ENCODE measurements at regions not wholly inside any gene's neighbourhood (a gene's known extent, or its start where the extent isn't known, plus 50 kb on each side); places are given as distances from the start of the nearest gene placed in this dataset.
A peak's percentile ranks its signal among the peaks of the same experiment; 100 is the strongest.
"Not testable (repeated sequence)": the region's sequence is repeated elsewhere in the genome, so short reads cannot be mapped to it uniquely, and the experiment has no call there.

GRCh38 chr1:146510248-146510983, 281.6 kb upstream of the NOTCH2NLA start:
- DNase-seq (ENCODE audit: low read depth) = not testable (repeated sequence)

GRCh38 chr1:146504121-146504520, 275.3 kb upstream of the NOTCH2NLA start:
- not testable (repeated sequence) for DNase-seq (ENCODE audit: low read depth)

GRCh38 chr1:146487555-146487954, 258.7 kb upstream of the NOTCH2NLA start:
- DNase-seq (ENCODE audit: low read depth) = not testable (repeated sequence)

GRCh38 chr1:146487155-146487554, 258.3 kb upstream of the NOTCH2NLA start:
- DNase-seq (ENCODE audit: low read depth) = not testable (repeated sequence)

- DNase-seq (ENCODE audit: low read depth) = peak; percentile 7
These were observed 257.6 kb upstream of the NOTCH2NLA start for GRCh38 chr1:146486300-146487014.

GRCh38 chr1:146484195-146484594, 255.4 kb upstream of the NOTCH2NLA start:
- DNase-seq (ENCODE audit: low read depth) = not testable (repeated sequence)

- DNase-seq (ENCODE audit: low read depth) = not testable (repeated sequence)
These were observed 250.4 kb upstream of the NOTCH2NLA start for GRCh38 chr1:146479188-146479587.

GRCh38 chr1:146478125-146478720, 249.4 kb upstream of the NOTCH2NLA start:
- not testable (repeated sequence) for DNase-seq (ENCODE audit: low read depth)

- not testable (repeated sequence) for DNase-seq (ENCODE audit: low read depth)
These were observed 246.3 kb upstream of the NOTCH2NLA start for GRCh38 chr1:146475086-146475485.

- not testable (repeated sequence) for DNase-seq (ENCODE audit: low read depth)
These were observed 245.4 kb upstream of the NOTCH2NLA start for GRCh38 chr1:146474216-146474615.

- peak; percentile 39 for DNase-seq (ENCODE audit: low read depth)
These were observed 243.5 kb upstream of the NOTCH2NLA start for GRCh38 chr1:146472192-146472861.

- DNase-seq (ENCODE audit: low read depth) = not testable (repeated sequence)
These were observed 231.1 kb upstream of the NOTCH2NLA start for GRCh38 chr1:146459939-146460338.

- DNase-seq (ENCODE audit: low read depth) = not testable (repeated sequence)
These were observed 230.5 kb upstream of the NOTCH2NLA start for GRCh38 chr1:146459308-146459707.

- DNase-seq (ENCODE audit: low read depth) = not testable (repeated sequence)
These were observed 220.0 kb upstream of the NOTCH2NLA start for GRCh38 chr1:146448877-146449246.

GRCh38 chr1:146448212-146448876, 219.5 kb upstream of the NOTCH2NLA start:
- DNase-seq (ENCODE audit: low read depth) = not testable (repeated sequence)

- DNase-seq (ENCODE audit: low read depth) = peak; percentile 1
These were observed 215.0 kb upstream of the NOTCH2NLA start for GRCh38 chr1:146443871-146444222.

- not testable (repeated sequence) for DNase-seq (ENCODE audit: low read depth)
These were observed 214.5 kb upstream of the NOTCH2NLA start for GRCh38 chr1:146443088-146443870.

- not testable (repeated sequence) for DNase-seq (ENCODE audit: low read depth)
These were observed 209.7 kb upstream of the NOTCH2NLA start for GRCh38 chr1:146438543-146438942.

- peak; percentile 20 for DNase-seq (ENCODE audit: low read depth)
These were observed 187.8 kb upstream of the NOTCH2NLA start for GRCh38 chr1:146416642-146417041.

GRCh38 chr1:146415017-146415416, 186.2 kb upstream of the NOTCH2NLA start:
- DNase-seq (ENCODE audit: low read depth) = not testable (repeated sequence)

- DNase-seq (ENCODE audit: low read depth) = peak; percentile 22
These were observed 185.1 kb upstream of the NOTCH2NLA start for GRCh38 chr1:146413911-146414310.

Data from iris pigment epithelial cell (primary cell).